ENCODE measurements at regions not wholly inside any gene's neighbourhood (a gene's known extent, or its start where the extent isn't known, plus 50 kb on each side); places are given as distances from the start of the nearest gene placed in this dataset.

DNA sequence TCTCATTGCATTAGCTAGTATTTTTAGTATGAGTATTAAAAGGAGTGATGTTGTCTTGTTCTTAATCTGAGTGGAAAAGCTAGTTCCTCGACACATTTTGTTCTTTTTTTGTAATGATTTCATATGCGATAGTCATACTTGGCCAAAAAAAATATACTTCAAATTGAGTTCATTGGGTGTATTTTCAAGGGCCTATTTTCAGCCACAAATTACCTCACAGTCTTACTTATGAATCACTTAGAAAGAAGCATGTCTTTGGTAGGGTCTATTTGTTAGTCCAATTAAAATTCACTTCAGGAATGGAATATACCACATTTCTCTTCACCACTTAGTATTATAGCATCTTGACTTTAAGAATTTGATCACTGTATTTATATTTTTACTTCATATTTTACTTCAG lies 337.2 kb downstream of the CDH11 start:
- ChIA-PET CTCF (no interaction called here), POLR2A (no interaction called here)
- Mint-ChIP-seq H3K36me3 (ENCODE audit: low read depth) (no peaks in the 10 kb centered on the region), H3K27me3 (no peaks in the 10 kb centered on the region), H3K9me3 (peaks cover 4% of the 10 kb centered on the region), H3K4me3 (no peak overlapping the region), H3K4me1 (no peaks in the 10 kb centered on the region), H3K27ac (no peak overlapping the region)
- no peak for DNase-seq

DNA sequence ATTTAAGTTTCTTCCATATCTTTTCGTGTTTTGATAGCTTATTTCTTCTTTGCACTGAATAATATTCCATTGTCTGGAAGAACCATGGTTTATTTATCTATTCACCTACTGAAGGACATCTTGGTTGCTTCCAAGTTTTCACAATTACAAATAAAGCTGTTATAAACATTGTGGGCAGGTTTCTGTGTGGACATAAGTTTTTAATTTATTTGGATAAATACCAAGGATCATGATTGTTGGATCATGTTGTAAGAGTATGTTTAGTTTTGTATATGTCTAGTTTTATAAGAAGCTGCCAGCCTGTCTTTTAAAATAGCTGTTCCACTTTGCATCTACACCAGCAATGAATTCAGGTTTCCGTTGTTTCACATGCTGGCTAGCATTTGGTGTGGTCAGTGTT lies 339.4 kb downstream of the CDH11 start:
- Mint-ChIP-seq H3K9me3 (peaks cover 4% of the 10 kb centered on the region), H3K27me3 (no peaks in the 10 kb centered on the region), H3K27ac (no peak overlapping the region), H3K4me1 (no peaks in the 10 kb centered on the region), H3K36me3 (ENCODE audit: low read depth) (no peaks in the 10 kb centered on the region), H3K4me3 (no peak overlapping the region)
- CTCF ChIA-PET: no interaction called here
- POLR2A ChIA-PET: no interaction called here
- no peak for DNase-seq

DNA sequence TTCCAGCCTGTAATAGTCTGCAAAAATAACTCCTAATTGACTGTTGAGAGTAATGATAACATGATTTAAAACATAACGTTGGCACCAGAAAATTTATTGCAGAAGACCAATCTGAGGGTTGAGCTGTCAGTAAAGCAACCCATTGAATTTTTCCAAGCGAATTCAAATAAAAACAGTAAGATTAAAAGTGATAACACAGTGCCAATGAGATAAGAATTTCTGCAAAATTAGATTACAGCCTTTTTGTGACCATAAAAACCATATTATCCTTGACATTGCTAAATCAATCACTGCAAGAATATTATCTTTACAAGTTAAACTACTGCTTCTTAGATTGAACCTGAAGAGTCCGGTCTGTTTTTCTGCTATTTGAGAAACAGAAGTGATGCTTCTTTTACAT lies 341.4 kb downstream of the CDH11 start:
- Mint-ChIP-seq H3K36me3 (ENCODE audit: low read depth) (no peaks in the 10 kb centered on the region), H3K4me1 (no peaks in the 10 kb centered on the region)

DNA sequence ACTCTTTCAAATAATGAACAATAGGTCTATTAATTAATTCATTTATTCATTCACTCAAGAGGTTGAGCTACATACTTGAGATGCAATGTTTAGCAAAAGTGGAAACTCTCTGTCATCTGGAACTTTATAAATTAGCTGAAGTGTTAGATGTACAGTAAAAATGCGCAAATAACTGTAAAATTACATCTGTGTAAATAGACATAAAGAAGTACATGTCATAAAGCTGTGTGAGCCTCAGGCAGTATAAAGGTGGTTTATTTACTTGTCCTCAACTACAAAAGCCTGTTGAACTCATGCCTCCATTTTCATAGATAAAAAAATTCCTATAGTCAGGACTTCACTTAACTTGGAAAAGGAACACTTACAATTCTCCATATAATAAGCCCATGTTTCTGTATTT lies 343.1 kb downstream of the CDH11 start:
- Mint-ChIP-seq H3K27ac (no peak overlapping the region), H3K27me3 (no peaks in the 10 kb centered on the region), H3K9me3 (peaks cover 2% of the 10 kb centered on the region), H3K4me1 (no peaks in the 10 kb centered on the region), H3K36me3 (ENCODE audit: low read depth) (no peaks in the 10 kb centered on the region), H3K4me3 (no peak overlapping the region)
- ChIA-PET CTCF (no interaction called here), POLR2A (no interaction called here)
- DNase-seq: no peak

More for the DNA sequence above, 341.4 kb downstream of the CDH11 start:
- DNase-seq: no peak
- peaks cover 2% of the 10 kb centered on the region for H3K9me3 Mint-ChIP-seq
- H3K4me3 Mint-ChIP-seq: no peak overlapping the region
- ChIA-PET CTCF (no interaction called here), POLR2A (no interaction called here)
- no peaks in the 10 kb centered on the region for H3K27me3 Mint-ChIP-seq
- no peak overlapping the region for H3K27ac Mint-ChIP-seq

DNA sequence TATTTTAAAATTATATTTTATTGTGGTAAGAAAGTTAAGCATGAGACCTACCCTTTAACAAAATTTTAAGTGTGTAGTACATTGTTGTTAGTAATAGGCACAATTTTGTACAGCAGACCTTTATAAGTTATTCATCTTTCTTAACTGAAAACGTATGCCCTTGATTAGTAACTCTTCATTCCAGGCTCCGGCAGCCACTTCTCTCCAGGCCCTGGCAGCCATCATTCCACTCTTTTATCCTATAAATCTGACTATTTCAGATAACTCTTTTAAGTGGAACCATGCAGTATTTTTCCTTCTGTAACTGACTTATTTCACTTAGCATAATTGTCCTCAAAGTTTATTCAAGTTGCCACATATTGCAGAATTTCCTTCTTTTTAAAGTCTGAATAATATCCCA lies 348.2 kb downstream of the CDH11 start:
- Mint-ChIP-seq H3K9me3 (peaks cover 10% of the 10 kb centered on the region), H3K4me1 (no peaks in the 10 kb centered on the region), H3K4me3 (no peak overlapping the region), H3K27ac (no peak overlapping the region), H3K36me3 (ENCODE audit: low read depth) (no peaks in the 10 kb centered on the region), H3K27me3 (no peaks in the 10 kb centered on the region)
- DNase-seq: no peak
- CTCF ChIA-PET: no interaction called here
- POLR2A ChIA-PET: no interaction called here

DNA sequence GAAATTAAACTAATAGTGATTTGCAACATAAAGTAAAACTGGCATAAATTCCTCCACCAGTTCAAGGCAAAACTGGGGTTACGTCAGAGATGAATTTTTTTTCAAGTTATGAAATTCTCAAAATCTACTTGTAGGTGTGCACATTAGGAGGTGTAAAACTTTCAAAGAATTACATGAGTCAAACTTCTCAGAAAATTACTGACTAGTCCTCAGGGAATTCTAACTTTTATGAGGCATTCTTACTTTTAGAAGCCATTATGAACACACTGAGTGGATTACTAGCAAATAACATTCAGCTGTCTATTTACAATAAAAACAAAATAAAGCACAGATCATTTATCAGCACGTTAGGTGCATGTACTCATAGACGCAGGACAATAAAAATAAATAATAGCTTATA lies 348.7 kb downstream of the CDH11 start:
- no peaks in the 10 kb centered on the region for H3K27me3 Mint-ChIP-seq
- CTCF ChIA-PET: no interaction called here
- no peaks in the 10 kb centered on the region for H3K36me3 Mint-ChIP-seq (ENCODE audit: low read depth)
- no peaks in the 10 kb centered on the region for H3K4me1 Mint-ChIP-seq
- peaks cover 10% of the 10 kb centered on the region for H3K9me3 Mint-ChIP-seq
- POLR2A ChIA-PET: no interaction called here
- H3K27ac Mint-ChIP-seq: no peak overlapping the region
- no peak overlapping the region for H3K4me3 Mint-ChIP-seq
- no peak for DNase-seq

DNA sequence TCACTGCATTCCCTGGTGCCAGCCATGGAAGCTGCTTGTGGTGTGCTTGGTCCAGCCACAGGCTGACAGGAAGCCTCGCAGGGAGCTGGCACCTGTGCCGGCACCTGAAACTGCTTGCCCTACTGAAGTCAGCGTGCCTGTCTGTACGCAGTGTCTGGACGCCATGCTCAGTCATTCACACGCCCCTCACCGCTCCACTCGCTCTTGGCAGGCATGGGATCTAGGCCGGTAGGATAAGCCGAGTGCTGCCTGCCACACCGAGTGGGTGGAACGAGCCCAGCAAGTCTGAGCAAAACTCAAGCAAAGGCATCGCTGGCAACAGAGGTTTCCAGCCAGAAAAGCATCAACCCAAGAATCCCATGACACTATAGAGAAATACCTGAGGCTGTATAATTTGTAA lies 350.6 kb downstream of the CDH11 start:
- H3K36me3 Mint-ChIP-seq (ENCODE audit: low read depth): no peaks in the 10 kb centered on the region
- ChIA-PET CTCF (no interaction called here), POLR2A (no interaction called here)
- DNase-seq: no peak
- H3K27me3 Mint-ChIP-seq: no peaks in the 10 kb centered on the region
- H3K9me3 Mint-ChIP-seq: peaks cover 10% of the 10 kb centered on the region
- H3K27ac Mint-ChIP-seq: no peak overlapping the region
- no peaks in the 10 kb centered on the region for H3K4me1 Mint-ChIP-seq
- no peak overlapping the region for H3K4me3 Mint-ChIP-seq

DNA sequence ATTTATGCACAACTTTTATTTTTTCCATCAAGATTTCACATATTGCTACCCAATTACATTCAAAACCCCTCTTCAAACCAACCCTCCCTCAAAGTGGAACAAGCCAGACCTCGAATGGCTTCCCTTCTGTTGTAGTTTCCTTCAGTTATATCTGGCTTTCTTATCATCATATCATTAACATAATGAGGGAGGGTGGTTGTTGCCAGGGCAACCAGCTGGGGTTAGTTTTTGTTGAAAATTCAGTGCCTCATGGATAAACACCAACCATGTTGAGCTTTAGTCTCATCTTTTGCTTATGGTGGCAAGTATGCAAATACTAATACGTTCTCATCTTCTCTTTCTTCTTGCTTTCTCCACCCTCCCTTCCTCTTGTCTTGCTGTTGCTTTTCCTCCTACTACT lies 359.7 kb downstream of the CDH11 start:
- CTCF ChIA-PET: no interaction called here
- POLR2A ChIA-PET: no interaction called here
- Mint-ChIP-seq H3K9me3 (peaks cover 3% of the 10 kb centered on the region), H3K4me3 (no peak overlapping the region), H3K36me3 (ENCODE audit: low read depth) (no peaks in the 10 kb centered on the region), H3K27ac (no peak overlapping the region), H3K27me3 (no peaks in the 10 kb centered on the region), H3K4me1 (no peaks in the 10 kb centered on the region)
- DNase-seq: no peak

DNA sequence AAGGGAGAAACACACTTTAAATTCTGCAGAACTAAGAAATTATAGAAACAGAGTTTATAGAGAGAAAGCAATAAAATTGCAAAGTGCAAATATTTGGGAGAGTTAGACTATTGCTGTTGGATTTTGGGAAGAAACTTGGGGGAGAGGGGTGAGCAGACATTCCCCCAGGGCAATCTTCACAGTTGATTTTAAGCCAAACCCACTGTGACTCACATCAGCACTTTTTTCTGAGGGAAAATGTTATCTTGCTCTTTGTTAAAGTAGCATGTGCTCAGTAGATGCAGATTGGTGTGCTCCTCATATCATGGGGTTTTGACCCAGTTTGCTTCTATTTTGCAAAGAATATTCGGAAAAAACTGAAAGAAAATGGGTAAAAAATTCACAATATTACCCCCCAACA lies 367.6 kb downstream of the CDH11 start:
- H3K9me3 Mint-ChIP-seq: peaks cover 5% of the 10 kb centered on the region
- ChIA-PET POLR2A (no interaction called here), CTCF (interaction anchor here (1.1 kb wide), 1 partner anchor 28 kb away, joined by 3 read pairs; no protein-coding TSS in a partner anchor)

DNA sequence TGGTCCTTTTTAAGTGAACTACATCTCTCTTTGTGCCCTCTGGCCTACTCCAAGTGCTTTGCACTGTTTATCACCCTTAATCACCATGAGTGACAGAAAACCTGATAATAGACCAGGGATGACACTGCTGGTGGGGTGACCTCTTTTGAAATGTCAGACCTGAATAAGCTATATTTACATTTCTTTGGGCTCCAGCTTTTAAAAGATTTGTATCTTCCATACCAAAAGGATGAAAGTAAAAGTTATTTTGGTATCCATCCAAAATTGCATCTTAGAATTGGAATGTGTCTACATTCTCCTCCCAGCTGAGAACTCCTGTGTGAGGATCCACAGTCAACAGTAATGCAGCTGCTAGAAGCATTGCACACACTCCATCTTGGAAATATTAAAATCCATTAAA lies 370.0 kb downstream of the CDH11 start:
- CTCF ChIA-PET: no interaction called here
- POLR2A ChIA-PET: no interaction called here
- no peak for DNase-seq

More for the DNA sequence above, 367.6 kb downstream of the CDH11 start:
- Mint-ChIP-seq H3K4me3 (no peak overlapping the region), H3K27me3 (no peaks in the 10 kb centered on the region), H3K4me1 (no peaks in the 10 kb centered on the region), H3K27ac (no peak overlapping the region), H3K36me3 (ENCODE audit: low read depth) (no peaks in the 10 kb centered on the region)
- DNase-seq: no peak

DNA sequence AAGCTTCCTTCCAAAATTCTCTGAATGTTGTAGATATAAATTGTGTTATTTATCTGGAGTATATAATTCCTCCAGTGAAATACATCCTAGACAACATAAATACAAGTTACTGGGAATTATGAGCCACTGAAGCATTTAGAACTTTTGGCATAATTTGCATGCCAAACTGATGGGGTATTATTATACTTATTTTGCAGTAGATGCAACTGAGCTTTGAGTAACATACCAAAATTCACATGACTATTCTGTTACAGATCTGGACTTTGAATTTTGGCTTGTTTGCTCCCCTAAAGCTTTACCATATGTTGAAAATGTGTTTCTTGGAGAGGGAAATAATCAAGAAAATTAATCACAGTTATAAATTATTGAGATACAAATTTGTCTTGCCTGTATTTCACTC lies 372.5 kb downstream of the CDH11 start:
- ChIA-PET POLR2A (no interaction called here), CTCF (no interaction called here)
- Mint-ChIP-seq H3K27ac (no peak overlapping the region), H3K4me1 (no peaks in the 10 kb centered on the region), H3K9me3 (peaks cover 8% of the 10 kb centered on the region), H3K36me3 (ENCODE audit: low read depth) (no peaks in the 10 kb centered on the region), H3K4me3 (no peak overlapping the region), H3K27me3 (no peaks in the 10 kb centered on the region)
- DNase-seq: no peak

More for the DNA sequence above, 370.0 kb downstream of the CDH11 start:
- H3K4me3 Mint-ChIP-seq: no peak overlapping the region
- H3K27me3 Mint-ChIP-seq: no peaks in the 10 kb centered on the region
- H3K27ac Mint-ChIP-seq: no peak overlapping the region
- H3K9me3 Mint-ChIP-seq: peaks cover 7% of the 10 kb centered on the region
- no peaks in the 10 kb centered on the region for H3K36me3 Mint-ChIP-seq (ENCODE audit: low read depth)
- H3K4me1 Mint-ChIP-seq: no peaks in the 10 kb centered on the region

DNA sequence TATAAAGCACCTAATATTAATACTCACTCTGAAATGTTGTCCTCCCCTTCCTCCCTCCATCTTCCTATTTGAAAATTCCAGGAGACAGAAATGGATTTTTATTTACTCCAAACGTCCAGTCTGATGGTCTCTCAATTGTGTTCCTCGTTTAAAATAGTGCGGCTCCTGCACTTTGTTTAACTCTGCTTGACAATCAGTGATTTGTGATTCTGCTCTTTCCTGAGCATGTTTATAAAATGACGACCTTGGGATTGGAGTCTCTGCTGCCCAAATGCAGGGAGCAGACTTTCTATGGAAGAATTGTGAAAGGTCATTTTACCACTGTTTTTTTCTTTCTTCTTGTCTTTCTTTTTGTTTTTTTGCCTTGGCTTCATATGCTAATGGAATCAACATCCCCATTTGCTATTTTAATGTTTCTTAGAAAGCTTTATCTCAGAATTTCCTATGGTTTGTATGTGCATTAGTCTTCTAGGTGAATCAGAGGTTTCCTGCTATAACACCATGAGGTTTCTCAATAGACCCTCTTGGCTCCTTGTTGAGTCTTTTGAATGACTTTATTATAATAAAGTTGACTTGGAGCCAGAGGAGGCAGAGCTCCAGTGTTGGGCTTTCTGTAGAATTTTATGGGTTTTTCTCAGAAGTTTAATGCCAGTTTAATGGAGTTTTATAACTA lies 376.5 kb downstream of the CDH11 start:
- POLR2A ChIA-PET: no interaction called here
- H3K36me3 Mint-ChIP-seq (ENCODE audit: low read depth): no peaks in the 10 kb centered on the region
- H3K9me3 Mint-ChIP-seq: peaks cover 7% of the 10 kb centered on the region
- no peak overlapping the region for H3K4me3 Mint-ChIP-seq
- no peak for DNase-seq
- CTCF ChIA-PET: interaction anchor here (0.8 kb wide), 1 partner anchor 13 kb away, joined by 3 read pairs; no protein-coding TSS in a partner anchor
- no peak overlapping the region for H3K27ac Mint-ChIP-seq
- no peaks in the 10 kb centered on the region for H3K4me1 Mint-ChIP-seq
- no peaks in the 10 kb centered on the region for H3K27me3 Mint-ChIP-seq

DNA sequence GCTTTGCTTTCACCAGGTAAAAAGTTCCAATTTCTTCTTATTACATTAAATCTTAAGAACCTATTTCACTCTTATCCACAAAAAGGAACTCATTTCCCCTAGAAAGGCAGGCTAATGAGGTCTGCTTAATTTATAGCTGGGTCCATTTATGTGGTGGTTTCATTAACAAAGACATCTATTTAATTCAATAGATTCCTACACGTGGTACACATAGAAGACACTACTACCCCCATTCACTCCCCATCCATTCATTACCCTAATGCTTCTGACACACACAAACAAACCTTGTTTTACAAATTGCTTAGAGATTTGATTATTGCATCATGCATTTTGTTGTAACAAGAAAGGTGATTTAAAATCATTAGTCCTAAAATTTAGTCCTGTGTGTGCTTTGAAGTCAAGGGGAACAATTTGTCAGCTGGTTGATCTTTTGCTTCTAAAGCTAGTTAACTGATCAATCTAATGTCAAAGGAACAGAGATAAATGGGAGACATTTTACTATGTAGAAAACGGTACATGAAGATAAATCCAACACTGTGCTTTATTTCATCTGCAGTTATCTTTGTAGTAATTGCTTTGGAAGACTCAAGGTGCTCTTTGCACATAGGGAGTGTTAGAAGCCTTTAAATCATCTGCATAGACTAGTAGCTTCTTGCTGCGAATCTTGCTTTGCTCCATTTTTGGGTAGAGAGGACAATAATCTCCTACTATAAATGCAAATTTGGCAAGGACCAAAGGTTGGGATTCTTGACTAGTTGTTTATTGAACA lies 379.2 kb downstream of the CDH11 start:
- ChIA-PET POLR2A (no interaction called here), CTCF (no interaction called here)
- no peaks in the 10 kb centered on the region for H3K36me3 Mint-ChIP-seq (ENCODE audit: low read depth)
- no peaks in the 10 kb centered on the region for H3K27me3 Mint-ChIP-seq
- no peak overlapping the region for H3K27ac Mint-ChIP-seq
- H3K4me1 Mint-ChIP-seq: no peaks in the 10 kb centered on the region
- H3K9me3 Mint-ChIP-seq: peaks cover 8% of the 10 kb centered on the region
- DNase-seq: no peak
- H3K4me3 Mint-ChIP-seq: no peak overlapping the region

DNA sequence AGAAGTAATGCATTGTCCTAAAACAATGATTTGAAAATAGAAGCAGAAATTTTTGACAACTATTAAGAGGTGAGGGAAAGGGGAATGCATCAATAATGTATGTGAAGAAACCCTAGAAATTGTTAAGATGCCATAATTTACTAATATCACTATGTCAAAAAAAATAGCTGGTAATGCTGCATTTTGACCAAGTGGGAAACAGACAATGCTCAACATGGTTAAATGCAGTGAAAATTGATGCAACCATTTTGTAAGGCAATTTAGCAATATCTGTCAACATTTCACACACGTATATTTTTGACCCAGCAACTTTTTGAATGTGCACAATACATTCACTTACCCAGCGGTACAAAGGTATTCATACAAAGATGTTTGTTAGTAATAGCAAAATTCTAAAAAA lies 381.6 kb downstream of the CDH11 start:
- H3K27ac Mint-ChIP-seq: no peak overlapping the region
- DNase-seq: no peak
- no peaks in the 10 kb centered on the region for H3K27me3 Mint-ChIP-seq
- H3K9me3 Mint-ChIP-seq: peaks cover 5% of the 10 kb centered on the region
- no peaks in the 10 kb centered on the region for H3K36me3 Mint-ChIP-seq (ENCODE audit: low read depth)
- ChIA-PET POLR2A (no interaction called here), CTCF (no interaction called here)
- no peak overlapping the region for H3K4me3 Mint-ChIP-seq
- H3K4me1 Mint-ChIP-seq: no peaks in the 10 kb centered on the region
